HG03558 (cell line): ENCODE measurements at regions not wholly inside any gene's neighbourhood (a gene's known extent, or its start where the extent isn't known, plus 50 kb on each side); places are given as distances from the start of the nearest gene placed in this dataset.

ENCODE experiments used
- ATAC-seq: cut with Tn5 transposase; IDR thresholded peaks from one replicate; pipeline ENCODE4 v1.9.1; 2021; ENCODE audit warnings: moderate number of reproducible peaks; ENCODE audit not compliant: unreplicated experiment; ENCODE audit errors: extremely low read depth

- peak; percentile 61 for ATAC-seq
Measured at GRCh38 chr2:129877289-129877741, 102.2 kb upstream of the RAB6C start.

GRCh38 chr2:129877795-129878775 lies 101.4 kb upstream of the RAB6C start:
- ATAC-seq, result no peak

DNA sequence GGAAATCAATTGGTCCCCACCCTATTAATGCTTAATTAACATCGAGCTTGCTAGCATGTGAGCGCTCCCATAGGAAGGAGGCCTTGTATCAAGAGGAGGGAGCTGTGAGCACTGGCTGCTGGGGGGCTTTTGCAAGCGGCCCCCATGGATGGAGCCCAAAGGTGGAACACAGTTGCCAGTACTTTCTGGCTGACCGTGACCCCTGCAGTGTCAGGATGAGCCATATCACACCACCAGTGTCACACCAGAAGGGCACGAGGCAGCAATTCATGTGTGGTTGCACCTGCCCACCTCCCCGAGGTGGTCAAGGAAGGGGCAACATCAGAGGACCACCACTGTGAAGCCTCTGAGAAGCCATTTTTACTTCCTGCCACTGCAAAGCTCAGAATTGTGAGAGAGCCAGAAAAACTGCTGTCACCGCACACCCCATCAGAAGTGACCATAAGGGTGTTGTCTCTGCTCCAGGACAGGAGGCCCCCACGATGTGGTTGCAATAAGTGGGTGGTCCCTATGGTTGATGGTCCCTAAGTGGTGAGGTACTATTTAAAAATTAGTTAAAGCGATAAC lies 99.8 kb upstream of the RAB6C start:
- no peak for ATAC-seq

- no peak for ATAC-seq
Measured at GRCh38 chr2:129880309-129880708, 99.2 kb upstream of the RAB6C start.

GRCh38 chr2:129880971-129881370 lies 98.5 kb upstream of the RAB6C start:
- no peak for ATAC-seq

DNA sequence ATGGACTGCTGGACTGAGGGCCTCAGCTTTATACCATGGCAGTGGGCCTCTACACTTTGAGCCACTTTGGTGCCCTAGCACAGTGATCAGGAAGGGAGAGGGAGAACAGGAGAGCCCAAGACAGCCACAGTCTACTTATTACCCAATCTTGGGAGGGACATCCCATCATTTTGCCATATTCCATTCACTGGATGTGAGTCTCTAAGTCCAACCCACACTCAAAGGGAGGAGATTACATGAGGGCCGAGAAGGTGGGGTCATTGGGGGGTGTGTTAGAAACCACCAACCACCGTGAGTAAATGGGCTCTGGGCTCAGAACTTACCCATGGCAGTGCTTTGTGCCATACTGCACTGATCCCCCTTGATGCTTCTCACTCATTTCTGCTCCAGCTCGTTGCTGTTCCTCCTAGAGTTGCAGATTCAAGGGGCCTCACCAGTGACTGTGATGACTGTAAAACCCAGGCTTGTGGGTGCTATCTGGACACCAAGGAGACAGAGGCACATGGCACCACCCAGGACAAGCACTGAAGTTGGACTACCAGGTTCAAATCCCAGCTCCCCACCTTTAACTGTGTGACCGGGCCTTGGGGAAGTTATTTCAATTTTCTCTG lies 97.6 kb upstream of the RAB6C start:
- no peak for ATAC-seq

DNA sequence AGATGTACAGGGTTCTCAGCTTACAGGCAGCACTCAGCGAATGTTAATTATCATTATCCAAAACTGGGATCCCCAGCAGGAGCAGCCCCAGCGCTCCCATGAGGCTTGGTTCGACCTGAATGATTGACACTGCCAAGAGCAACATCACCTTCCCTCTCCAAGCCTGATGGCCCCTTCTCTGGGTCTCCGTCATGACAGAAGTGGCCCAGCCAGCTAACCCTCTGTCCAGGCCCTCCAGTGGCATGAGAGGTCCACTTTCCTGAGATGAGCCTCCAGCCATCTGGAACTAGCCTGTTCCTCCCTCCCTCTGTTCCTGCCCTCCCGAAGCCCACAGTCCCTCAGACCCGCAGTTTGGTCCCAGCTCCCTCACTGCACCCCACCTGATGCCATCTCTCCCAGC lies 97.0 kb upstream of the RAB6C start:
- ATAC-seq, result no peak

- ATAC-seq, result no peak
Measured at GRCh38 chr2:129883121-129883520, 96.3 kb upstream of the RAB6C start.

GRCh38 chr2:129884221-129884786 lies 95.2 kb upstream of the RAB6C start:
- ATAC-seq, result no peak

GRCh38 chr2:129885735-129886134 lies 93.7 kb upstream of the RAB6C start:
- ATAC-seq, result no peak

DNA sequence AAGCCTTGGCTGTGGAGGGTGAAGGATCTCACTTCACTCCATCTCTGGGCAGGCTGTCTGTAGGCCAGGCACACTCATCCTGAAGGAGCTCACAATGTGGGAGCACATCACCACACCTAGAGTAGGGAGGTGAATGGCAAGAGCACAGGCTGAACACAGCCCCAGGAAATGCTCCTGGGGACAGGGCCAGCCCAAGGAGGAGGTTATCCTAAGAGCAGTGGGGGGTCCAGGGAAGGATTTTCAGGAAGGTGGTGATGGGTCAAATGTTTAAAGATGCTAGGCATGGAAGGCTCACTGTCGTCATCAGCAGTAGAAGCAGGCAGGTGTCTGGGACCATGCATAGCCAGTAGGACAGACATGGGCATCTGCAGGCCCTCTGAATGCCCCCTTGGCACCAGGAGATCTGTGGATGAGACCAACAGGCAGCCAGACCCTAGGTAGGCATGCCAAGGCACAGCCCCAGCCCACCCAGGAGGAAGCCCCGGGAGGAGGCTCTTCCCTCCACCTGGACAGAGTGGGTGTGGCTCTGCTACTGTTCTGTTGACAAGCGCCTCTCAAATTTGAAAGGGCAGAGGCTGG lies 91.7 kb upstream of the RAB6C start:
- no peak for ATAC-seq

DNA sequence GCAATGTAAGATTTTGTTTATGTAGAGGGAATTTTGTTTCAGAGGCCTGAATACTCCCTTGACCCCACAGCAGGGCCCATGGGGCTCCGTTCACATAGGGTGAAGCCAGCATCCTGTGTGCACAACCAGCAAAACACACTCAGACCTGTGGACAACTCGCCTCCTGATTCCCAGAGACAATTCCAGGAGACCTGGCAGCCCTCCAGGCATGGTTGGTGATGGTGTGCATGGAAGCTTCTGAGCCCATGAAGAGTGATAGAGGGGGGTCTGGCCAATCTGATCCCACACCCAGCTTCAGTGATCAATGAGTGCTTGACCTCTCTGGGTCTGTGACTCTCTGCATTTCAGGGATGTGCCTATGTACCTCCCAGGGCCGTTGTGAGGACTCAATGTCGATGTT lies 91.0 kb upstream of the RAB6C start:
- no peak for ATAC-seq

DNA sequence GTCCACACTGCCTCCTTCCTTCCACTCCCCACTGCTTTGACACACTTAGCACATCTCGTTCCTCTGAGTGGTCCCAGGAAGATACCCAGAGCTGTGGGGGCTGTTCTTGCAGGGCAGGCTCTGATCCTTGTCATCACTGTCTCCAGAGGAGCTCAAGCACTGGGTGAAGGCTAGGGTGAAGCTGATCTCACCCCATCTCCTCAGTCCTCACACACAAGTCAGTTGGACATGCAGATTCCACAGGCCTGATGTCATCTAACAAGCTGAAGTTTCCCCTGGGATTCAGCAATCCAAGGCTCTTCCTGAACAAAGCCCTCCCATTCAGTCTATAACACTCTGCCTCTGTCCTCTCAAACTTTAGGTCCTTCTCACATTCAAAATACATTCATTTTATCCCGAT lies 90.6 kb upstream of the RAB6C start:
- no peak for ATAC-seq

GRCh38 chr2:129891341-129892320 lies 87.8 kb upstream of the RAB6C start:
- no peak for ATAC-seq

- ATAC-seq, result no peak
Measured at GRCh38 chr2:129892360-129892759, 87.1 kb upstream of the RAB6C start.

DNA sequence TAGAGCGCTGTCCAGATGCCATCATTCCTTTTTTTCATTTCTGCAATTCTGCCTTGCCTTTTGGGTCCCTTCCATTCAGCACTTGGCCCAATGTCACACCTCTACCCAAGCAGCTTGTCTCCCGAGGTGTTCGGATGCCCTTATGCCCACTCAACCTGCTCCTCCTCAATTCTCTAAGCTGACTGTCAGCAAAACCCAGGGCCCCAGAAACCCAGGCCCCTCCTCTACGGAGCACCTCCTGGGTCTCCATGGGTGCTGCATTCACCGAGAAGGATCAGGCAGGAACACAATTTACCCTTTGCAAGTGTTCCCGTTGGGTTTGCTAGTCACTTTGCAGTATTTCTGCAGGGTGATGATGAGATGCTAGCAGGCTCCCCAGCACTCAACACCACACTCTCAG lies 86.7 kb upstream of the RAB6C start:
- no peak for ATAC-seq

GRCh38 chr2:129893244-129893643 lies 86.2 kb upstream of the RAB6C start:
- no peak for ATAC-seq

- ATAC-seq, result no peak
Measured at GRCh38 chr2:129894616-129895015, 84.8 kb upstream of the RAB6C start.

- no peak for ATAC-seq
Measured at GRCh38 chr2:129895061-129895460, 84.4 kb upstream of the RAB6C start.
